Lung (tissue), 11 donors: ENCODE measurements at regions not wholly inside any gene's neighbourhood (a gene's known extent, or its start where the extent isn't known, plus 50 kb on each side); places are given as distances from the start of the nearest gene placed in this dataset.

Experiments used
- ATAC-seq: fragments of 200-7000 bp; cut with Tn5 transposase; one replicate; pipeline ENCODE4 v1.9.1; 2020; ENCODE audit warnings: moderate number of reproducible peaks; ENCODE audit not compliant: insufficient read depth, low FRiP score
- DNase-seq, 3 donors: peaks; one replicate each; pipeline ENCODE4 v3.0.0-alpha.2; 2013 to 2017
- H3K27ac ChIP-seq, 2 donors: one replicate each; pipeline ENCODE4 v1.5.1; 2013; ENCODE audit warnings: mild to moderate bottlenecking in 2 of 2, moderate library complexity in 2 of 2, control low read depth in 1 of 2, inconsistent platforms in 1 of 2, low read depth in 1 of 2, low read length in 1 of 2
- H3K27me3 ChIP-seq, 3 donors: one replicate each; pipeline ENCODE4 v1.5.1; 2013; ENCODE audit warnings: low read length in 2 of 3; ENCODE audit not compliant: control insufficient read depth in 3 of 3, insufficient read depth in 3 of 3
- H3K36me3 ChIP-seq, 4 donors: one replicate each; pipeline ENCODE4 v1.5.1; 2013; ENCODE audit warnings: low read length in 4 of 4, mild to moderate bottlenecking in 1 of 4, moderate library complexity in 1 of 4; ENCODE audit not compliant: control insufficient read depth in 4 of 4, insufficient read depth in 4 of 4
- H3K4me1 ChIP-seq, 5 donors: one replicate each; pipeline ENCODE4 v1.5.1; 2013; ENCODE audit warnings: low read length in 5 of 5, mild to moderate bottlenecking in 2 of 5, moderate library complexity in 1 of 5; ENCODE audit not compliant: control insufficient read depth in 5 of 5, insufficient read depth in 5 of 5
- H3K4me3 ChIP-seq: one replicate; pipeline ENCODE4 v1.5.1; 2013; ENCODE audit warnings: mild to moderate bottlenecking, control low read depth, moderate library complexity
- H3K9ac ChIP-seq, 2 donors: one replicate each; pipeline ENCODE4 v1.5.1; 2013; ENCODE audit warnings: low read length in 2 of 2, control low read depth in 1 of 2; ENCODE audit not compliant: insufficient read depth in 1 of 2
- H3K9me3 ChIP-seq, 4 donors: one replicate each; pipeline ENCODE4 v1.5.1; 2013; ENCODE audit warnings: low read length in 3 of 4, mild to moderate bottlenecking in 1 of 4, moderate library complexity in 1 of 4; ENCODE audit not compliant: control insufficient read depth in 4 of 4, insufficient read depth in 3 of 4
- CTCF ChIP-seq: IDR thresholded peaks from 2 replicates; pipeline ENCODE4 v1.5.1; 2012; ENCODE audit warnings: mild to moderate bottlenecking; ENCODE audit errors: control extremely low read depth, extremely low read depth
- whole genome bisulfite sequencing, 2 donors: extraction: QIAGEN DNeasy Blood & Tissue Kit; methylation state at CpG; one replicate each; pipeline ENCODE4 v1.1.7; 2013; 5-methylcytosine and 5-hydroxymethylcytosine counted together
- donor health status: control.
- donor health status: control.
- donor health status: Bipolar disorder and iron deficiency.
- donor health status: healthy.
- donor health status: DM: yes; HTN: yes; CAD: no.

GRCh38 chrX:46209037-46209436 is 336.2 kb downstream of the ZNF674 start:
- Histone ChIP-seq H3K9me3 (no peaks in the 10 kb centered on the region), H3K4me1 (no peaks in the 10 kb centered on the region), H3K36me3 (no peaks in the 10 kb centered on the region), H3K27me3 (peaks cover 0 to 2% (median 1%) of the 10 kb centered on the region in 3 donors), H3K27ac (no peak overlapping the region), H3K9ac (no peak overlapping the region), H3K4me3 (no peak overlapping the region)
- ATAC-seq, result no peak
- TF ChIP-seq CTCF, result no peak
- no peak for DNase-seq

DNA sequence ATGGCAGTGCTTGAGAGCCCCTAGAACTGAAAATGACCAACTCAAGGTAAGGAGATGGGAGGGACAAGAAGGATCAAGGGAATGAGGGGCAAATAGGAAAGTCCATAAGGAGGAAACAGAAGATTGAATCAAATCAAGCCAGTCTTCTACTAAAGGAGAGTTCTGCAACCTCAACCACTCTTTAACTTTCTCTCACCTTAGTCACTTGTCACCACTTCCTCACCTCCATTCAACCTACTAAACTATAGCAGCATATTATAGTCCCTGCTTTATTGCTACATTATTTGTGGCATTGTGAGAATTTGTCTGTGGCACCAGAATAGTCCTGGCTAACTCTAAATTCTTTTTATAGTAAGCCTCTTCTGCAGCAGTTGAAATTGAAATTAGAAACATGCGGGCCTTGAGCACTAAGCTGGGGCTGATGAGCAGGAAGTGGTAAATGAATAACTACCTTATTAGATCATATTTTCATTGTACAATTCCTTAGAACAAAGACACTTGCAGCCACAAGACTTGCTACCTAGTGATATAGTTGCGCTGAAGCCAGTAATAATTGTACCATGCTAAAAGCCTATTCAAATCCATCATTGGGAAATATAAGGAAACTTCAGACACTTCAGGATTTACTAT is 336.9 kb downstream of the ZNF674 start:
- DNase-seq (no peak), ATAC-seq (no peak)
- Histone ChIP-seq H3K36me3 (no peaks in the 10 kb centered on the region), H3K4me1 (no peaks in the 10 kb centered on the region), H3K27me3 (peaks cover 0 to 2% (median 0%) of the 10 kb centered on the region in 3 donors), H3K4me3 (no peak overlapping the region), H3K9ac (no peak overlapping the region), H3K9me3 (peaks cover 0 to 2% (median 0%) of the 10 kb centered on the region in 4 donors), H3K27ac (no peak overlapping the region)
- no peak for TF ChIP-seq CTCF
- 33 to 68% methylated on average over 2 of the region's 2 CpGs for WGBS, 2 donors

- no peak overlapping the region for H3K27ac ChIP-seq
- no peak for TF ChIP-seq CTCF
- no peak overlapping the region for H3K4me3 ChIP-seq
- ATAC-seq (no peak), DNase-seq (no peak)
- H3K9me3 ChIP-seq, result peaks cover 0 to 2% (median 0%) of the 10 kb centered on the region in 4 donors
- H3K36me3 ChIP-seq, result no peaks in the 10 kb centered on the region
- peaks cover 0 to 2% (median 0%) of the 10 kb centered on the region in 3 donors for H3K27me3 ChIP-seq
- WGBS, 2 donors, result 64 to 69% methylated on average over 1 of the region's 1 CpG
- H3K4me1 ChIP-seq, result no peaks in the 10 kb centered on the region
- H3K9ac ChIP-seq, result no peak overlapping the region
Measured at GRCh38 chrX:46204721-46205422, 340.3 kb downstream of the ZNF674 start.
